Fibroblast of gingiva (primary cell): ENCODE measurements at regions not wholly inside any gene's neighbourhood (a gene's known extent, or its start where the extent isn't known, plus 50 kb on each side); places are given as distances from the start of the nearest gene placed in this dataset.
"Not testable (repeated sequence)": the region's sequence is repeated elsewhere in the genome, so short reads cannot be mapped to it uniquely, and the experiment has no call there.

ENCODE experiments used
- DNase-seq: peaks from one replicate; pipeline ENCODE4 v3.0.0-alpha.2; 2011; ENCODE audit warnings: low read depth

DNA sequence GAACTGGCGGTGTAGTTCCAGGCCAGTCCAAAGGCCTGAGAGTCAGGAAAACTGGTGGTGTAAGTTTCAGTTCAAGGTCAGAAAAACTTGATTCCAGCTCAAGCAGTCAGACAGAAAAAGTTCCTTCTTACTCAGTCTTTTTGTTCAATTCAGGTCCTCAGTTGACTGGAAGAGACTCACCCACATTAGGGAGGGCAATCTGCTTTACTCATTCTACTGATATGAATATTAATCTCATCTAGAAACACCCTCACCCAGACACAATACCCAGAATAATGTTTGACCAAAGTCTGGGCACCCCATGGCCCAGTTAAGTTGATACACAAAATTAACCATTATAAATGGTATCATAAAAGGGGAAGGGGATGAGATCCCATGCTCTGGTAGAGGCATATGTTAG, 50.1 kb upstream of the LTA4H start:
- no peak for DNase-seq

GRCh38 chr12:96086190-96086589, 50.8 kb upstream of the LTA4H start:
- DNase-seq = not testable (repeated sequence)

DNA sequence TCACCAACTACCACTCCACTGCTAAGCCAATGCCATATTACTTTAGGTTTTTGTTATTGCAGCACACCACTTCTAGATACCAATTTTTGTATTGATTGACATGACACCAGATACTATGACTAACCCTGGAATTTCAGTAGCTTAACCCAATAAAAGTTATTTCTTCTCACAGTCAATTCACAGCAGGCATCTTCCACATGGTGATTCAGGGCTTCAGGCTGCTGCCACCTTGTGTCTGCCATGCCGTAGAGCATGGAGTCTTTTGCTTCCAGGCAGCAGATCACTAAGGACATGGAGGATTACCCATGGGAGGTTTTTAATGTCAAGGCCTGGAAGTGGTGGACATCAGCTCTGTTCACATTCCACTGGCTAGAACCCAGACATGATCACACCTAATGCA, 56.4 kb upstream of the LTA4H start:
- no peak for DNase-seq

DNA sequence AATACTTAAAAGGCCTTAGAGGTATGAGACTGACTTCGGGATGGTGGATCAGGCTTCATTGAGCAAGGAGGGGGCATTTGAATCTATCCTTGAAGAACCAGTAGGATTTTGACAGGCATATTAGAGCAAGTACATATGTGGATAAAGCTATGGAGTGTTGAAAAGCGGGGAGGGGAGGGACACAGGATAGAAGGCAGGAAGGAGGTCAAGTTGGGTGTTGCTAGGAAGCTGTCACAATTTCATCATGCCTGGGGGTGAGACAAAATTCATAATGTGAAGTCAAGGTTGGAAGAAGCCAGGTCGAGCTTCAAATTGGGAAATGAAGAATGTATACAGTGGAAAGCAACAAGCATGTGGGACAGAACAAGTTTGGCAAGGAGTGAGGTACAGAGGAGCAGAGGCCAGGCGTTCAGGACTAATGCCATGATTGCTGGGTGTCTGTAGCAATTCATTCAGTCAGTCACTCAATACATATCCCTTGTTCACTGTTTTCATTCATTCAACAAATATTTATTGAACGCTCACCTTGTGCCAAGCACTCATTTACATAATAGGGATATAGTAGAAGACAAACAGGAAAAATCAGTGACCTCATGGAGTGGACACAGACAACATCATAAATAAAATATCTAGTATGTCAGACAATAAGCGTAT, 58.3 kb upstream of the LTA4H start:
- DNase-seq = no peak

GRCh38 chr12:96094201-96094600, 58.8 kb upstream of the LTA4H start:
- no peak for DNase-seq

GRCh38 chr12:96098631-96099030, 63.2 kb upstream of the LTA4H start:
- DNase-seq = no peak

- no peak for DNase-seq
These were observed 64.0 kb upstream of the LTA4H start for GRCh38 chr12:96099421-96099820.

DNA sequence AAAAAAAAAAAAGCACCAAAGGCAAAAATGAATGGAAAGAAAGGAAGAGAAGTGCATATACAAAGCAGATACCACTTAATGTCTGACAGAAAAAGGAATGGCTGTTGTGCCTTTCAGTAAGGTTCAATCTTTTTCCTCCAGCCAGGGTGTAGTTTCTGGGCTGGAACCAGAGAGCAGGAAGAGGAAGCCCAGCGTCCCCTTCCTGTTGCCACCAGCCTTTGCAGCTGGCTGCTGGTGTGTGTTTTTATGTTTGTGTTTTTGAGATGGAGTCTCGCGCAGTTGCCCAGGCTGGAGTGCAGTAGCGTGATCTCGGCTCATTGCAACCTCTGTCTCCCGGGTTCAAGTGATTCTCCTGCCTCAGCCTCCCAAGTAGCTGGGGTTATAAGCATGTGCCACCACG, 64.6 kb upstream of the LTA4H start:
- no peak for DNase-seq

- DNase-seq = no peak
These were observed 66.4 kb upstream of the LTA4H start for GRCh38 chr12:96101806-96102205.

DNA sequence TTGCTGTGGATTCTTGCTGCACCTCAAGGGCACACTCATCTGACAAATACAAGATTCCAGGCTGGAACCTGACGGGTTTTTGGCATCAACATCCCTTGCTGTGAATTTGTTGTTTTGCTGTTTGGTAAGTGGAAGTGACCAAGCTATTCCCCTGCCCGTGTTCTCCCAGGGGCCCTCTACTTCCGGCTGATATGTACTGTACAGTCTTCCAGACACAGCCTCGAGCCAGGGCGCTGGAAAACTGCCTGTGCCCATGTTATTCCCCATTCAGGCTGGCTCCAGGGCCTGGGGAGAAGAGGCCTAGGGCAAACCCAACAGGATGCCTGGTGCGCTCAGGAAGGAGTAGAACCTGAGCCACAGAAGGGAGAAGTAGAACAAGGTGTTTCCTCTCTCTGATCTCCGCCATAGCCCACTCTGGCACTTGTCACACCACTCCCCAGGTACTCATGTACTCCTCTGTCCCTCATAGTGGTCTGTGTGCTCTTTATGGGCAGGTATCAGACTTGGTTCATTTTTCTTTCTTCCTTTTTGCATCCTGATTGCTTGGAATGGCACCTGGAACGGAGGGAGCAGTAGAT, 67.8 kb upstream of the LTA4H start:
- DNase-seq = no peak

DNA sequence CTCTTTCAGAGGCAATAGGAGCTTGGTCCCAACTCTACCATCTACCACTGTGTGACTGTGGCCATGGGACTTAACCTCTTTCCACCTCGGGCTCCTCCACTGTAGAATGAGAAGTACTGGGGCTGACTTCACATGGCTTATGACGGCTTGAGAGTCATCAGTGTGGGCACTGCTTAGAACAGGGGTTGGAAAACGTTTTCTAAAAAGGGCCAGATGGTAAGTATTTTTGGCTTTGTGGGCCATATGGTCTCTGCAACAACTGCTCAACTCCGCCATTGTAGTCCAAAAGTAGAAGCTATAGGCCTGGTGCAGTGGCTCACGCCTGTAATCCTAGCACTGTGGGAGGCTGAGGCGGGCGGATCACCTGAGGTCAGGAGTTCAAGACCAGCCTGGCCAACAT, 69.2 kb upstream of the LTA4H start:
- no peak for DNase-seq

GRCh38 chr12:96106137-96106536, 70.8 kb upstream of the LTA4H start:
- DNase-seq = no peak

DNA sequence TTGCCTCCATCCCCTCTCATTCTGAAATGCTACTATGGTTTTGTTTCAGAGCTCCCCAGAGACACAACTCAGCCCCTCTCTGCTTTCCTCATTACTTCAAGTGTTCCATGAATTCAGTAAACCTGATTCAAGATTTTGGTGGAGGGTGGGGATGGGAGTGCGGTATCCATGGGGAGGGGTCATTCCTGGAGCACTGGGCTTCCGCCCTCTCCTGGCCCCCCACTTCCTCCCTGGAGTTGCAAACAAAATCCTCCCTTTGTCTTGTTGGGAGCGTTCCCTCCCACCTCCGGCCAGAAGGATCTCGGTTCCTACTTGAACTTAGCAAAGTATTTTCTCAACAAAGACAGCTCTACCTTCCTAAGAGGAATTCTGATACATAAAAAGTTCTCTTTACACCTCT, 71.8 kb upstream of the LTA4H start:
- DNase-seq = no peak

GRCh38 chr12:96108321-96108720, 72.9 kb upstream of the LTA4H start:
- no peak for DNase-seq

DNA sequence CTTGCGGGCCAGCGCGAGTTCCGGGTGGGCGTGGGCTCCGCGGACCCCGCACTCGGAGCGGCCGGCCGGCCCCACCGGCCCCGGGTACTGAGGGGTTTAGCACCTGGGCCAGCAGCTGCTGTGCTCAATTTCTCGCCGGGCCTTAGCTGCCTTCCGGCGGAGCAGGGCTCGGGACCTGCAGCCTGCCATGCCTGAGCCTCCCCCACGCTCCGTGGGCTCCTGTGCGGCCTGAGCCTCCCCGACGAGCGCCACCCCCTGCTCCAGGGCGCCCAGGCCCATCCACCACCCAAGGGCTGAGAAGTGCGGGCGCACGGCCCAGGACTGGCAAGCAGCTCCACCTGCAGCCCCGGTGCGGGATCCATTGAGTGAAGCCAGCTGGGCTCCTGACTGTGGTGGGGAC, 73.6 kb upstream of the LTA4H start:
- not testable (repeated sequence) for DNase-seq

DNA sequence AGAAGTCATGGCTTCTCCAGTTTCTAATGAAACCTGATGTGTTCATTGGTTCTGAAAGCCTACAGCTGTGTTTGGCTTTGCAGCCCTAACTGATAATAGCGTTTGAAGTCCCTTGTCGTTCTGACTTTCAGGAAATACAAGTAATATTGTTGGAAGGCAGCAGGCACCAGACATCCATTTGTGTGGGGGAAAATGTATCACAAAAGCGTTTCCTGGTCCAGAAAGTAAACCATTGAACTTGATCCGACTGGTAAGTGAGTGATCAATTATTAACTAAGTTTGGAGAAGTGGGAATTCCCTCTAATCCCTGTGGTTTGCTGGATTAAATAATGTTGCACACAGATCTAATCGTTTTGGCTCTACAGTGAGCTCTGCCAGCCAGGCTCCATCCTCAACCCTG, 77.3 kb upstream of the LTA4H start:
- no peak for DNase-seq

DNA sequence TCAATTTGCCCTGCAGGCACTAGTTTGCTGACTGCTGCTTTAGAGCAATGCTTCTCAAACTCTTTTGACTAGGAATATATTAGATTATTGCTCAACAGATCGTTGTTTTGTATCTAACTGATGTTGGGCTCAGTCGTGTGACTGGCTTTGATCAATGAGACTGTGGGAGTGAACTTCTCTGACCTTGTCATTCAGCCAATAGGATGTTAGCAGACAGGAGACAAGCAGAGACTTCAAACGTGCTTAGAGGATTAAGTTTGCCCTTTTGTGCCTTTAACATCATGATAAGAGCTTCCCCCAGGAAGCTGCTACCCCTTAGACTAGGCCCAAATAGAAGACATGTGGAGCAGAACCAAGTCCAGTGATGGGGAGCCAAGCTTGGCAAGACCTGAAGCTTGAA, 76.7 kb upstream of the ELK3 start:
- no peak for DNase-seq

DNA sequence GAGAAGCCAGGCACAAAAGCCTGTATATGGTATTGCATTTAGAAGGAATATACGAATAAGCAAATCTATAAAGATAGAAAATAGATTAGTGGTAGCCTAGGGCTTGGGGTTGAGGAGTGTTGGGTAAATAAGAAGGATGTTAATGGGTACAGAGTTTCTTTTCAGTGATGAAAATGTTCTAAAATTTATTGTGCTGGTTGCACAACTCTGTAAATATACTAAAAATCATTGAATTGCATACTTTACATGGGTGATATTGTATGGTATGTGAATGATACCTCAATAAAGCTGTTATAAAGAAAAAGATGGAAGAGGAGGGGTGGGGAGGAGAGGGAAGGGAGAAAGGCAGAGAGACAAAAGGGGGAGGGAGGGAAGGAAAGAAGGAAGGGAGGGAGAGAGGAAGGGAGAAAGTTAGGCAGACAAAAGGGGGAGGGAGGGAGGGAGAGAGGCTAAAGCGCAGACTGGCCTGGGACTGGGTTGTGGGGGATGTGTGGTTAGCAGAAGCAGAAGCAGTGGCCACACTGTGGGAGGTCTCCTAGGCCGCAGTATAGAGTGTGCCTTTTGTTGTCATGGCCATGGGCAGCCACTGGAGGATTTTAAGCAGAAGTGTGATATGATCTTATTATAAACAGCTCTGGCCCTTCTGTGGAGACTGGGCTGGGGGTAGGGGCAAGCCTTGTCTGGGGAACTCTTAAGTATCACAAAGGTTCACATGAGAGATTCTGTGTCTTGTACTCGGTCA, 73.6 kb upstream of the ELK3 start:
- DNase-seq = no peak

DNA sequence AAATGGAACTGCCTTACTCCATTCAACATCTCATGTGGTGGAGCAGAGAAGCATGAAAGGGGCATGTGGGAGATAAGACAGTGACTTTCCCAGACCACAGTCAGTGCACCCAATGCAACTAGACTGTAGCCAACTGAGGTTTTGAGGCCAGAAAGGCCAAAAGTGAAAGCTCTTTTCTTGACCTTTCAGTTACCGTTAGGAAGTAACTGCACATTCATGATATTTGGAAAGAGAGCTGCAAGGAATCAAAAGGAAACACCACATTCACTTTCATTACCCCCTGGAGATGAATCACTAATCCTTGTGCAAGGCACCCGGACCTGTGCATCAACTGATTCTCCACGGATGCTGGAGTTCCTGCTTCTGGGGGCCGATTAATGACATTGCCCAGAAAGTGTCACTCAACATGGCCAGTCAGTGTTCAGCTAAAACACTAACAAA, 72.9 kb upstream of the ELK3 start:
- DNase-seq = no peak

GRCh38 chr12:96128292-96128691, 65.9 kb upstream of the ELK3 start:
- not testable (repeated sequence) for DNase-seq

DNA sequence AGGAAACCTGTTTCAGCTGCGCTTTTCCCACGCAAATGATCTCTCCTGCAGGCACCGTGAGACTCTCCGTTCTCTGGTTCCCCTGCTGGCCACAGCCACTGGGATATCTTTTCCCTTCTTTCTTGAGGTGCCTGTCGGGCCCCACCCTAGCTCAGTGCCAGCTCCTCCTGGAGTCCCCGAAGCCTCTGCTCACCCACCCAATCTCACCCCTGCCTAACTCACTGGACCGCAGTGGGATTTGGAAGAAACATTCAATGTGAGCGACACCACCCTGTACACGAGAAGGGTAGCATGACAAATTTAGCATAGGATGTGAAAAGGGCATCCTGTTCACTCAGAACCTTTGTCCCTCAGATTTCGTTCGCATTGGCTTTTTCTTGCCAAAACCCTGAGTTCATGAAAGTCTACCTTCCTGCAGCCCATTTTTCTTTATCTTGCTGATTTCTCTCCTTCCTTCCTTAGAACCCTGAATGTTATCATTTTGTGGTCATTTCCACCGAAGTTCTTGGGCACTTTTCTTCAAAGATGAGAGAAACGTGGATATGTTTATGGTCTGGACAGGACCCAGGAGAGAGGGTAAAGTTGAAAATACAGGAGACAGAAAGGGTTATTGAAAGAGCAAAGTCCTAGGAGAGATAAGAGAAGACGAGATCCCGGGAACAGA, 63.6 kb upstream of the ELK3 start:
- DNase-seq = no peak

GRCh38 chr12:96131230-96131788, 62.9 kb upstream of the ELK3 start:
- DNase-seq = no peak

- no peak for DNase-seq
These were observed 61.4 kb upstream of the ELK3 start for GRCh38 chr12:96132819-96133218.
